ENCODE measurements at regions not wholly inside any gene's neighbourhood (a gene's known extent, or its start where the extent isn't known, plus 50 kb on each side); places are given as distances from the start of the nearest gene placed in this dataset.
A peak's percentile ranks its signal among the peaks of the same experiment; 100 is the strongest.
"Not testable (repeated sequence)": the region's sequence is repeated elsewhere in the genome, so short reads cannot be mapped to it uniquely, and the experiment has no call there.

- DNase-seq, result no peak
Observed at GRCh38 chr5:91283326-91283725, 99.8 kb downstream of the ARRDC3 start.

GRCh38 chr5:91282210-91282609 is 100.9 kb downstream of the ARRDC3 start:
- no peak for DNase-seq

DNA sequence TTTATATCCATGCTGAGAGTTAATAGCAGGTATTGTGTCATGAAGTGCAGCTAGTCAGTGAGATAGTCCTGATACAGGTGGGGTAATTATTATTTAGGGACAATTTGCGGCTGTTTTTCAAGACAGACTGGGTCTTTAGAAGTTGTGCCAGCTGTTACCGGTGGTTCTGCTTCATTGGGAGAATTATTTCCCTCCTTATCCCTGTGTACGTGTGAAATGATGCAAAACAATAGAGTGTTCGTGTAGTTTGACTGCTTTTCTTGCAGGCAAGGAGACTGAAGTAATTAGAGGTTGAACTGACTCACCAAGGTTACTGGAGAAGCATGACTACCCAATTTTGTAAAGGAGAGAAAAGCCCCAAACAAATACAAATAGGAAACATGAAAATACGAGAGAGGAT is 101.7 kb downstream of the ARRDC3 start:
- no peak for DNase-seq

GRCh38 chr5:91280362-91281269 is 102.5 kb downstream of the ARRDC3 start:
- DNase-seq, result peak; percentile 61

- no peak for DNase-seq
Observed at GRCh38 chr5:91277840-91278239, 105.3 kb downstream of the ARRDC3 start.

GRCh38 chr5:91277093-91277626 is 106.0 kb downstream of the ARRDC3 start:
- no peak for DNase-seq

GRCh38 chr5:91272858-91273257 is 110.3 kb downstream of the ARRDC3 start:
- no peak for DNase-seq

DNA sequence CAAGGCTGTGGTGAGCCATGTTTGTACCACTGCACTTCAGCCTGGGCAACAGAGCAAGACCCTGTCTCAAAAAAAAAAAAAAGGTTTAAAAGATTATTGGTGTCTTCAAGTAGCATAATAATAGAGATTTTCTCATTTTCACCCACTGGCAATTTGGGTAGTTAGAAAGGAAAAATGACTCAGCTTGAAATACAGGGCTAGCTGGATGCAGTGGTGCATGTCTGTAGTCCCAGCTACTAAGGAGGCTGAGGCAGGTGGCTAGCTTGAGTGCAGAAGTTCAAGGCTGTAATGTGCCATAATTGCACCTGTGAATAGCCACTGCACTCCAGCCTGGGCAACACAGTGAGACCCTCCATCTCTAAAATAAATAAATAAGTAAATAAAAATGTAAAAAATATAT is 111.1 kb downstream of the ARRDC3 start:
- DNase-seq, result no peak

DNA sequence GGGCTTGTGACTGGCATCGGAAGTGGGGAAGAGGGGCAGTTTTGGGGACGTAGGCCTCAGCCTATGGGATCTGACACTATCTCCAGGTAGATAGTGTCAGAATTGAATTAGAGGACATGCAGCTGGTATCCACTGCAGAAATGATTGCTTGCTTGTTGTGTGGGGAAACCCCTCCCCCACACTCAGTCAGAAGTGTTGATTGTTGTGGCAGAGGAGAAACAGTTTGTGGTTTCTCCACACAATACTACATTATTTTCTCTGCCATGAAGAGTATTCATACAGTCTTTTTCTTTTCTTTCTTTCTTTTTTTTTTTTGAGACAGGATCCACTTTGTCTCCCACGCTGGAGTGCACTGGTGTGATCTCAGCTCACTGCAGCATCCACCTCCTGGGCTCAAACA is 113.9 kb downstream of the ARRDC3 start:
- no peak for DNase-seq

DNA sequence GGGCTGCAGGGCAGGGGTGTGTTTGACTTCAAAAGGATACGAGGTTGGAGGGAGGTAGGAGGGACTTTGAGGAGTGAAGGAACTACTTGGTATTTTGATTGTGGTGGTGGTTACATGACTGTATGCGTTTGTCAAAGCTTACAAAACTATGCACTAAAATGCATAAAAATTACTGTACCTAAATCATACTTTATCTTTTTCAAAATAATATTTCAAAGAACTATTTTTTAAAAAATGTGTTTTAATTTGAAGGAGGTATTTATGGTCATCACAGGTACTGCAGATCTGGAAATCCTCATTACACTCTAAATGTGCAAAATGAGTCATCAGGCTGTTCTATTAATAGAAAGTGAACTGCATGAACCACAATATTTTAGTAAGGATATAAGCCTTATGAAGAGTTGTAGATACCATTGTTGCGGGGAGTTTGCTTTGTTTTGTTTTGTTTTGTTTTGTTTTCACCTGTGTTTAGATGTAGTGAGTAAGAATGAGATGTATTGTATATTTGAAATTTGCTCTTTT is 116.9 kb downstream of the ARRDC3 start:
- no peak for DNase-seq

DNA sequence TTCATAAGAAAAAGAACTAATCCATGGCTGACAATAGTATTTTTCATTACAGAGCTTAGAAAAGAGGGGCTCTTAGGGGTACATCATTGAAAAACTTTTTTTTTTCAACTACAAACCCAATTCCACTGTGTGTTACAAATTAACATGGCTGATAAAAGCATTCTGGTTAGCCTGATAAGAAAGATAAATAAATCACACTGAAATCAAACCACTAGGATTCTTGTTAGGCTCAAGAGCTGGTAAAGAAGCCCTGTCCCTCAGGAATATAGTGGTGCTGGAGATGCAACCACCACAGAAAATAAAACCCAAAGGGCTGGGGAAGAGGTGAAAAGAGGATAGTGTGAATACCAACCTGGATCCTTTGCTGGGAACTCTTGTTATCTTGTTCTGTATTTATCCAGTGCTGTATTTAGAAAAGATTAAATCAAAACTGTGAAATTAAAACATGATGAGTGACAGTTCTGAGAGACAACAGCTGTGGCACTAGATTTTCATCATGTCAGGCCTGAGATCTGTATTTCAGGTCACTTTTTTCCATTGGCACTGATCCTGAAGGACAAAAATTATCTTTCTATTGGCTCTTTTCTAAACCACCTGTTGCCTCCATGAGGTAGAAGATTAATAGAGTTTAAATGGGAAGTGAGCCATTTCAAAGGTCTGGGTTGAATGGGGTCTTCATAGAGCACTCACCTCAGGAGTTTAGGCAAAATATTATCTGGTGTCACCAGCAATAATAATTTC is 118.6 kb downstream of the ARRDC3 start:
- no peak for DNase-seq

GRCh38 chr5:91263898-91264297 is 119.2 kb downstream of the ARRDC3 start:
- DNase-seq, result no peak

DNA sequence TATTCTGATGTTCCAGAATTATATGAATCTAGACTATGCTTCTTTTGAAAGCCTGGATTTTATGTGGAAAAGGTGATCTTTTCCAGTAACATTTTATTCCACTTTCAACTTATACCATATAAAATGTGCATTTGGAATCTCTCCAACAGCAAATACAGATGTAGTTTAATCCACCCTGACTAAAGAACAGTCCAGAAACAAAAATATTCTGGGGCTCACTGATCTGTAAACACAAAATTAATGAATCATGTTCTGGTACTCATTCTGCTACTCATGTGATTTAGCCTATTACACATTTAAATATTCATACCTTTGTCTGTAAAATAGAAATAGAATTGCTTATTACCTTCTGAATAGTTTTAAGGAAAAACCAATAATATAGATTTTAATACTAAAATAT is 125.8 kb downstream of the ARRDC3 start:
- DNase-seq, result no peak

DNA sequence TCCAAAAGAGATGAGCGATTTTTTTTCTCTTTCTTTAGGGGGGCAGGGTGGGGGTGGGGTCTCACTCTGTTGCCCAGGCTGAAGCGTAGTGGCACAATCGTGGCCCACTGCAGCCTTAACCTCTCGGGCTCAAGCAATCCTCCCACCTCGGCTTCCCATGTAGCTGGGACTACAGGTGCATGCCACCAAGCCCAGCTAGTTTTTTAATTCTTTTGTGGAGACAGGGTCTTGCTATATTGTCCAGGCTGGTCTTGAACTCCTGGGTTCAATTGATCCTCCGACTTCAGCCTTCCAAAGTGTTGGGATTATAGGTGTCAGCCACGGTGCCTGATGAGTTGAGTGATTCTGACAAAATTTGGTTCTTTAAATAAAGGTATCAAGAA is 127.0 kb downstream of the ARRDC3 start:
- DNase-seq, result no peak

DNA sequence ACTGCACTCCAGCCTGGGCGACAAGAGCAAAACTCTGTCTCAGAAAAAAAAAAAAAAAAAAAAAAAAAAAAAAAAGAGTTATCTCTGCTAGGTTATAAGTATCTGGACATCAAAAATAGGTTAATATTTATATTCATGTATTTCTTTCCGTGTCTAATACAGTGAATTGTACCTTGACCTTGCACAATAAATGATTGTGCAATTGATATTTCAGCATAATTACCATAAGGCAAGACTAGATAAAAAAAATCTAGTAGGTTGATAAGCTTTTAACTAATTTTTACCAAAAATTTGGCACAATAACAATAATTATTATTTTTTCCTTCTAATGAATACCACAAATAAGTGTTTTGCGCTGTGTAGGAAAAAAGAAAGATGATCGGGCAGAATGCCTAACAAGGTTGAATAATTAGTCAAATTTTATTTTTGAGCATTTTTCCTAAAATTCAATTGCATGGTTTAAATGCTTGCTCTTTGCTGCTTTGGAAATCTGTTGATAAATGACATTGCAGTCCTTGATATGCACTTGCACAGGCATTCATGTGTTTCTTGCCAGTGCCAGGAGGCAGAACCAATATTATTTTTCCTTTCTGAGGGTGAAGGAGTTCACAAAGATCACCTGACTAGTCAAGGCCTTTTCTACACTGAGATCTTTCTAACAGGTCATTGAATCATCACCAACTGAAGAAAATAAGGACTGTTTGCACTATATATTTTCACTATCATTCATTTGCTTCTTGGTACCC is 127.5 kb downstream of the ARRDC3 start:
- no peak for DNase-seq

- no peak for DNase-seq
Observed at GRCh38 chr5:91252916-91253315, 130.2 kb downstream of the ARRDC3 start.

GRCh38 chr5:91245871-91246270 is 137.2 kb downstream of the ARRDC3 start:
- DNase-seq, result no peak

GRCh38 chr5:91245074-91245452 is 138.1 kb downstream of the ARRDC3 start:
- DNase-seq, result no peak

DNA sequence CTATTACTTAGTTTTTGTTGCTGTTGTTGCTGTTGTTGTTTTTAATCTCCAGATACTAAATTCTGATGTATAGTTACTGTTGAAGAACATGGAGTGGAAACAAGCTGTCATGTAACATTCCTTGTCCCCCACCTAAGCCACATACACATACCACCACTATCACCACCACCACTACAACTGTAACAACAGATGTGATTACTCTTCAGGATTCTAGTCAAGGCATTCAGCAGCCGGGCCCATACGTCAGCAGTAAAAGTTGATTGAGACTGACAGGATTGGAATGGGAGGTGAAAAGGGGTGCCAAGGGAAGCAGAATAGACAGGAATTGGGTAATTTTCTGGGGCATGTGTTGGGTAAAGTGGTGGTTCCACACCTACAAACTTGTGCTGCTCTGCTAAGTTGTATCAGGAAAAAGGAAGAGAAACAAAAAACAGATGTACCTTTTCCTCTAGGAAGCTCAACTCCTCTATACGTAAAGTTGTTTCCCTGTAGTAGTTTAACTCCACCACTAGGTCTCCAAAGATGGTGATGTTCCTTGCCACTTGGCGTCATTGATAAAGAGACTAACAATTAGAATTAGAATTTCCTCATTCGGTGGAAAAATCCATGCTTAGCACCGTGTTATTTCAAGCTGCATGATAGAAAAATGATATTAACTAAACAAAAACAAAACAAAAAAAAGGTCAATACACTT is 138.6 kb downstream of the ARRDC3 start:
- DNase-seq, result no peak

DNA sequence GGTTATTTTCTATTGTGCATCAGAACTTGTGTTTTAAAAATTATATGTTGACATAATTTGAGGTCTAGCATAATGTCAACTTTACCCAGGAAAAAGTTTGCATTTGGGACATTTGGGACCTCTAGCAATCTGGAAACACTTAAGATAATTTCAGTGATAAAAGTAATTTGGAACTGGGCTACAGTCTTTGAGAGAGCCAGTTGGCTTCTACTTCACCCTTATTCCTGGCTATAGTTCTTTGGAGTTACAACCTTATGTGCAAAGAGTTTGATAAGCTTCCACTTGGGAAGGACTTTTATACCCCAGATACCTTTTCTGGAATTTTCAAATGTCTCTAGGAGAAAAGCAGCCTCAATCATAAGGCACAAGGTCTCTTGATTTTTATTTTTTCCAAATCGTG is 139.3 kb downstream of the ARRDC3 start:
- DNase-seq, result no peak

DNA sequence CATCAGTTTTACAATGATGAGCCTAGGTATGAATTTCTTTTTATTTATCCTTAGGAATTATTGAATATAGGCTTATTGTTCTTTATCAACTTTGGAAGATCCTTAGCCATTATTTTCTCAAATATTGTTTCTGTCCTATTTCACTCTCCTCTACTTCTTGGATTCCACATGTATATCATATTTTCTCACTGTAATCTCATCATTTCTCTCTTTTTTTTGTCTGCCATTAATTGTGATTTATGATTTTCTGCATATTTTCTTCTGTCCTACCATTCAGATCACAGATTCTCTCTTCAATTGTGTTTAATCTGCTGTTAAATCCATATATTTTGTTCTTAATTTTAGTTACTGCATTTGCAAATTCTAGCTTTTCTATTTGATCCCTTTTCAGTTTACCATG is 139.8 kb downstream of the ARRDC3 start:
- no peak for DNase-seq

DNA sequence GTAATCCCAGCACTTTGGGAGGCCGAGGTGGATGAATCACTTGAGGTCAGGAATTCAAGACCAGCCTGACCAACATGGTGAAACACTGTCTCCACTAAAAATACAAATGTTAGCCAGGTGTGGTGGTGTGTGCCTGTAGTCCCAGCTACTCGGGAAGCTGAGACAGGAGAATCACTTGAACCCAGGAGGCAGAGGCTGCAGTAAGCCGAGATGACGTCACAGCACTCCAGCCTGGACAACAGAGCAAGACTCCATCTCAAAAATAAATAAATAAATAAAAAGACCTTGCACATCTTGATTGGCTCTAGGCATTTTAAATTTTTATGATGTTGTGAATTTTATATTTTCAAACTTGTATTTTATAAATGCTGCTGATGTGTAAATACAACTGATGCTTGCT is 141.7 kb downstream of the ARRDC3 start:
- not testable (repeated sequence) for DNase-seq

Data from NCI-H1092 treated with DMSO at 0.1 percent for 48 hours (cell line).